GM10266 (cell line): ENCODE measurements at regions not wholly inside any gene's neighbourhood (a gene's known extent, or its start where the extent isn't known, plus 50 kb on each side); places are given as distances from the start of the nearest gene placed in this dataset.

Experiments used
- DNase-seq: peaks from one replicate; pipeline ENCODE4 v3.0.0; 2012; ENCODE audit errors: extremely low spot score
- CTCF ChIP-seq: IDR thresholded peaks from 2 replicates; pipeline ENCODE4 v1.5.1; 2012; ENCODE audit warnings: mild to moderate bottlenecking, low read depth; ENCODE audit not compliant: control insufficient read depth, insufficient read depth; ENCODE audit errors: missing control alignments

GRCh38 chr16:51624080-51624775 lies 473.2 kb upstream of the SALL1 start:
- no peak for DNase-seq
- TF ChIP-seq CTCF: no peak

- DNase-seq: no peak
- no peak for TF ChIP-seq CTCF
Measured at GRCh38 chr16:51621610-51622009, 470.5 kb upstream of the SALL1 start.

GRCh38 chr16:51615141-51615540 lies 464.1 kb upstream of the SALL1 start:
- no peak for TF ChIP-seq CTCF
- DNase-seq: no peak

- no peak for DNase-seq
- no peak for TF ChIP-seq CTCF
Measured at GRCh38 chr16:51607201-51607651, 456.2 kb upstream of the SALL1 start.

GRCh38 chr16:51596247-51596646 lies 445.2 kb upstream of the SALL1 start:
- no peak for TF ChIP-seq CTCF
- no peak for DNase-seq

GRCh38 chr16:51592535-51593300 lies 441.6 kb upstream of the SALL1 start:
- no peak for TF ChIP-seq CTCF
- DNase-seq: no peak

GRCh38 chr16:51592001-51592501 lies 441.0 kb upstream of the SALL1 start:
- DNase-seq: no peak
- TF ChIP-seq CTCF: no peak
